Urinary bladder (tissue), 3 donors: ENCODE measurements at regions not wholly inside any gene's neighbourhood (a gene's known extent, or its start where the extent isn't known, plus 50 kb on each side); places are given as distances from the start of the nearest gene placed in this dataset.

Experiments
- DNase-seq: peaks from one replicate; pipeline ENCODE4 v3.0.0-alpha.2; 2015; ENCODE audit errors: extremely low spot score
- H3K27ac ChIP-seq: one replicate; pipeline ENCODE4 v1.5.1; 2013; ENCODE audit warnings: low read depth, mild to moderate bottlenecking, moderate library complexity
- H3K36me3 ChIP-seq: one replicate; pipeline ENCODE4 v1.6.1; 2013; ENCODE audit warnings: mild to moderate bottlenecking, moderate library complexity; ENCODE audit not compliant: insufficient read depth
- H3K4me1 ChIP-seq: one replicate; pipeline ENCODE4 v1.6.1; 2013; ENCODE audit warnings: mild to moderate bottlenecking, moderate library complexity; ENCODE audit not compliant: insufficient read depth
- H3K4me3 ChIP-seq: one replicate; pipeline ENCODE4 v1.5.1; 2013; ENCODE audit warnings: low read depth, low read length
- WGBS: extraction: QIAGEN DNeasy Blood & Tissue Kit; methylation state at CpG from one replicate; pipeline ENCODE4 v1.1.7; 2013; 5-methylcytosine and 5-hydroxymethylcytosine counted together
- donor health status: healthy with polysubstance abuse.
- donor health status: healthy.

GRCh38 chr16:85380002-85380395 is 233.1 kb upstream of the GSE1 start:
- no peak overlapping the region for H3K4me3 ChIP-seq
- WGBS, result 72% methylated on average over 2 of the region's 2 CpGs
- no peak overlapping the region for H3K27ac ChIP-seq
- no peaks in the 10 kb centered on the region for H3K36me3 ChIP-seq
- no peaks in the 10 kb centered on the region for H3K4me1 ChIP-seq
- no peak for DNase-seq

DNA sequence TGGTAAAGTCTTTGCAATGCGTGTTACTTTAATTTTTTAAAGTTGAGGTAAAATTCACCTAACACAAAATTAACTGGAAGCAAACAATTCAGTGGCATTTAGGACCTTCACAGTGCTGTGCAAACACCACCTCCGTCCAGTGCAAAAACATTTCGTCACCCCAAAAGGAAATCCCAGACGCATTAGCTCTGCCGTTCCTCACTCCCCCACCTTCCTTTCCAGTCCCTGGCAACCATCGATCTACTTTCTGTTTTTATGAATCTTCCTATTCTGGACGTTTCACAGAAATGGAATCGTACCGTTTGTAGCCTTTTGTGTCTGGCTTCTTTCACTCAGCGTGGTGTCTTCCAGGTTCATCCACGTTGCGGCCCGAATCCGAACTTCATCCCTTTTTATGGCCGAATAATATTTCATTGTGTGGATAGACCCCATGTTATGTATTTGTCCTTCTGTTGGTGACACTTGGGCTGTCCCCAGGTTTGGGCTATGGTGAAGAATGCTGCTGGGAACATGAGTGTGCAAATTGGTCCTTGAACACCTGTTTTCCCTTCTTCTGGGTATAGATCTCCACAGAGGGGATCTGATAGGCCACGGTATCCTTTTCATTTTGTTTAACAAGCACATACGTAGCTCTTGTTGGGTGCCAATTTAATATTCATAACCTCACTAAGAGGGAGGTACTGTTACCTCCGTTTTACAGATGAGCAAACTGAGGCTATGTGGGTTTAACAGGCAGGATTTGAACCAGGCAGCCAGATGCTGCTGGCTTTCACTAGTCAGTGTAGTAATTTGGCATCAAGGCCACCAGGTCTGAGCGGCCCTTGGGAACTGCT is 232.0 kb upstream of the GSE1 start:
- H3K4me3 ChIP-seq, result no peak overlapping the region
- H3K36me3 ChIP-seq, result no peaks in the 10 kb centered on the region
- DNase-seq, result no peak
- no peaks in the 10 kb centered on the region for H3K4me1 ChIP-seq
- WGBS, result 81% methylated on average over 19 of the region's 19 CpGs
- no peak overlapping the region for H3K27ac ChIP-seq

GRCh38 chr16:85381738-85382592 is 231.2 kb upstream of the GSE1 start:
- no peak overlapping the region for H3K4me3 ChIP-seq
- no peak overlapping the region for H3K27ac ChIP-seq
- 34% methylated on average over 26 of the region's 26 CpGs for WGBS
- DNase-seq, result no peak
- H3K4me1 ChIP-seq, result no peaks in the 10 kb centered on the region
- no peaks in the 10 kb centered on the region for H3K36me3 ChIP-seq

- no peak overlapping the region for H3K27ac ChIP-seq
- 96% methylated on average over 11 of the region's 11 CpGs for WGBS
- no peaks in the 10 kb centered on the region for H3K4me1 ChIP-seq
Observed at GRCh38 chr16:85382717-85383118, 230.4 kb upstream of the GSE1 start.

DNA sequence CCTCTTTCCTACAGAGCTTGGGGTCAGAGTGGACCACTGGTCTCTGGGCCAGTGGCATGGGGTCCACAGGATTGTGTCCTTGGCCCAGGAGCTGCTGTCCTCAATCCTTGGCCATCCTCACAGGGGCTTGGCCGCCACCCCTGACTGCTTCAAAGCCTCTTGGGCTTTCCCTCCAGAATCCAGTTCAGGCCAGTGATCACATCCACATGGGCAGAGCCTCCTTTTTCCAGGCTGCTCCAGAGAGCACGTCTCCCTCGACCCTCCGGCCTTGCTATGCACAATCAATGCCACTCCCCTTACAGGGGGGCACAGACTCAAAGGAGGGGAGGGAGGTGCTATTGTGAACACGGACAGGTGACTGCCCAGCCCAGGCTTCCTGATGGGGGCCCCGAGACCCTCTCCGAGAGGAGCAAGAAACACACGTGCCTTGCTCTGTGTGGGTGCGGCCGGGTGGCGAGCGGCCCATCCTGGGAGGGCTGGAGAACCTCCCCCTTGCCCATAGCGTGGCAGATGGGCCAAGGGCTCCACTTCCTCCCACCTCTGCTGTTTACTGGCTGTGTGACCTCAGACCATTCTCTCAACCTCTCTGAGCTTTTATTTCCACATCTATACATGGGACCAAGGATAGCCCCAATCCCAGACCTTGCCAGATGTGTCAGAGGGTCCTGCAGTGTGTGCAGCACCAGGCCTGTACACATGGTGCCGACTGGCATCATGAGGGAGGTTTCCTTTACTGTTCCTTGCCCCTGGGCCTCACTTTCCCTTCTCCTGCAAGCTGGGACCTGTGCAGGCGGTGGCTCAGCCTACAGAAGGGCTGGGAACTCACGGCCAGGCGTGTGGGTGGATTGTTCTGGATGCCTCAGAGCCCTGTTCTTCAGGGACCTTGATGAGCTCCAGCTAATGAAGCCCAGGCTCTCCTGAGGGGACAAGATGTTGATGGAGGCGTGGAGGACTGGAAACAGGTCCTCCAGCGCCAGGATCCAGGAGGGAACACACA is 229.0 kb upstream of the GSE1 start:
- DNase-seq, result no peak
- Histone ChIP-seq H3K4me3 (no peak overlapping the region), H3K36me3 (no peaks in the 10 kb centered on the region), H3K4me1 (no peaks in the 10 kb centered on the region), H3K27ac (no peak overlapping the region)
- 82% methylated on average over 19 of the region's 19 CpGs for WGBS

More at GRCh38 chr16:85382717-85383118, 230.4 kb upstream of the GSE1 start:
- DNase-seq, result no peak
- H3K36me3 ChIP-seq, result no peaks in the 10 kb centered on the region
- no peak overlapping the region for H3K4me3 ChIP-seq

DNA sequence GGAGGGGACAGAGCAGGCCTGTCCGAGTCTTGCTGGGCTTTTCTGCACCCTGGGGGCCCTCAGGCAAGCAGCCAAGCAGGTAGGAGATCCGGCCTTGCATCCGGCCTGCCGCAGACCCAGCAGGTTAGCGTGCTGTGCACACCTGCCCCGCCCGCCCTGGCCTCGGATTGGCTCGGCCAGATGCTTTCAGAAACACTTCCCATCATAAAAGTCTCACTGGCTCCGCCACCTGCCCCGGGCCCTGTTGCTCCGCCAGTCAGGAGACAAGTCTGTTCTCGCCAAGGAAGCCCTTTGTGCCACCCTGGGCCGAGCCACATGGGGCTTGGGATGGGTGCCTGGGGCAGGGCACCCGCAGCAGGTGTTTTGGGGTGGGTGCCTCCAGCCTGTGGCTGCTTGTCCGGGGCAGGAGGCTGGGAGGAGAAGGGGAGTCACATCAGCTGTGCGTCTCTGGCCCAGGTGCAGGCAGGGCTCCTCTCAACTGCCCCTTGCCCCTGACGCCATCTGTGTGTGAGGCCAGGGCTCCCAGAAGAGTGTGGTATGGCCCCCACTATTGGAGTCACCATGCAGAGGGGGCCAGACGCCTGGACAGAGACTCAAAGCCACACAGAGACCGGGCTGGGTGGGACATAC is 228.2 kb upstream of the GSE1 start:
- no peaks in the 10 kb centered on the region for H3K4me1 ChIP-seq
- H3K36me3 ChIP-seq, result no peaks in the 10 kb centered on the region
- DNase-seq, result peak; percentile 65
- H3K27ac ChIP-seq, result peak overlapping the region; percentile 63
- WGBS, result 77% methylated on average over 20 of the region's 20 CpGs
- no peak overlapping the region for H3K4me3 ChIP-seq

GRCh38 chr16:85385463-85386331 is 227.4 kb upstream of the GSE1 start:
- Histone ChIP-seq H3K27ac (peak overlapping the region; percentile 63), H3K4me1 (no peaks in the 10 kb centered on the region), H3K4me3 (no peak overlapping the region), H3K36me3 (no peaks in the 10 kb centered on the region)
- no peak for DNase-seq
- 79% methylated on average over 32 of the region's 32 CpGs for WGBS

DNA sequence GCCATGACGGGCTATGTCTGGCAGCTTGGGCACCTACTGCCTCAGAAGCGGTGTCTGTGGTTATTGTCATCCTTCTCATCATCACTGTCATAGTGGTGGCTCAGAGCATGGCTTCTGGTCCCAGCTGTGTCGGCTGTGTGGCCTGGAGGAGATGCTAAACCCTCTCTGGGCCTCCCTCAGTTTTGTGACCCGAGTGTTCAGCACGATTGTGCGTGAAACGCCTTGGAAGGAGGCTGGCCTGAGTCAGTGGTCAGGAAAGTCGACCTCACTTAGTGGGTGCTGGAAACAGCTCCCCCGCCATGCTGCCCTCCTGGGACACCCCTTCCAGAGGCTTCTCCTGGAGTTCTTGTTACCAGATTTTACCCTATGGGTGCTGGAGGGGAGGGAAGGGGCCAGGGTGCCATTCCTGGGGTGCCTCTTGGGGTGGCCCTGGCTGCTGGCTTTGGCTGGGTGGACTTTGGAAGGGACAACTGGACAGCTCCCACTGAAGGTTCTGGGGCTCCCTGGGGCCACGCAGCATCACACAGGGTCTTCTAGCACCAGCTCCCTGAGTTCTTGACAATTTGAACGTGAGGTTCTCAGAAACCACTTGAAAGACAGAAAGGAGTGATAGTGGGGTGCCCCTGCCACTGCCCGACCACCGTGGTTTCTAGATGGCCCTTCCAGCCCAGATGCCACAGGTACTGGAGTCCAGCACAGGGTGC is 226.5 kb upstream of the GSE1 start:
- no peak for DNase-seq
- Histone ChIP-seq H3K4me3 (no peak overlapping the region), H3K4me1 (peaks cover 2% of the 10 kb centered on the region), H3K27ac (no peak overlapping the region), H3K36me3 (no peaks in the 10 kb centered on the region)
- WGBS, result 95% methylated on average over 13 of the region's 13 CpGs

- H3K27ac ChIP-seq, result no peak overlapping the region
- H3K4me1 ChIP-seq, result peaks cover 2% of the 10 kb centered on the region
- DNase-seq, result no peak
- H3K36me3 ChIP-seq, result no peaks in the 10 kb centered on the region
- no peak overlapping the region for H3K4me3 ChIP-seq
- WGBS, result 94% methylated on average over 11 of the region's 11 CpGs
Observed at GRCh38 chr16:85387171-85387507, 226.0 kb upstream of the GSE1 start.

GRCh38 chr16:85387731-85388295 is 225.3 kb upstream of the GSE1 start:
- 96% methylated on average over 2 of the region's 2 CpGs for WGBS
- Histone ChIP-seq H3K4me3 (no peak overlapping the region), H3K4me1 (peaks cover 2% of the 10 kb centered on the region), H3K36me3 (no peaks in the 10 kb centered on the region), H3K27ac (no peak overlapping the region)
- no peak for DNase-seq

DNA sequence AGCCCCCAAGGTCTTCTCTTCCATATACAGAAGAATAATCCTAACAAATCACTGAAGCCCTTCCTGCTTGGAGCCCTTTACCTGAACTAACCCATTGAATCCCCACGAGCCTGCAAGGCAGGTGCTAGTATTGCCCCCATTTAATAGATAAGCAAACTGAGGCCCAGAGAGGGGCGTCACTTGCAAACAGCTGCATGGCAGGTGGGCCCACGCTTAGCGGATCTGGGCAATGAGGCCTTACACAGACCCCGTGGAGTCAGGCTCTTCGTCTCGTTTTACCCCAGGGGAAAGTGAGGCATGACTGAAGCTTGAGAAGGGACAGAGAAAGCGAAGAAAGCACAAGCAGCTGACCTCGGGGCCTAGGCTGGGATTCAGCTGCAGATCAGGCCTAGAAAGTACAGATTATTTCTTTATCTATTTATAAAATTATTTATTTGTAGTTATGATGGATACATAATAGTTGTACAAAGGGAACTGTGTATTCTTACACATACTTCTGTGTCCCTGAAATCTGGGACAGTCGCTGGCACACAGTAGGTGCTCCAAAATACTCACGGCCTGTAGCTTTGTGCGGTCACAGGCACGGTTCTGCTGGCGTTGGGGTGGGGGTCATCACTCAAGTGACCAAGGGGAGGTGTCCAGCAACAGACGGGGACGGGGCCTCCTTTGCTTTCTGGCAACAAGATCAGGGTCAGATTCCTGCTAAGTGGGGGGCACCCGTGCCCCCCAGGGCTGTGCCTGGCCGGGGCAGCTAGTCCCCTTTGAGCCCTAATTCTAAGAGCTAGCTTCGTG is 223.2 kb upstream of the GSE1 start:
- Histone ChIP-seq H3K4me1 (peaks cover 2% of the 10 kb centered on the region), H3K36me3 (no peaks in the 10 kb centered on the region), H3K27ac (no peak overlapping the region), H3K4me3 (no peak overlapping the region)
- WGBS, result 77% methylated on average over 19 of the region's 19 CpGs
- no peak for DNase-seq
